ENCODE measurements at regions not wholly inside any gene's neighbourhood (a gene's known extent, or its start where the extent isn't known, plus 50 kb on each side); places are given as distances from the start of the nearest gene placed in this dataset.

GRCh38 chr13:31670831-31671617 lies 68.3 kb upstream of the RXFP2 start:
- no peak for TF ChIP-seq CTCF (IDR thresholded peaks at IDR 0.05; ENCODE audit: low read depth, low read length, poor library complexity, severe bottlenecking)
- no peak for TF ChIP-seq EZH2phosphoT487 (IDR thresholded peaks at IDR 0.05; ENCODE audit: borderline replicate concordance, low read length)
